GM12872 (cell line): ENCODE measurements at regions not wholly inside any gene's neighbourhood (a gene's known extent, or its start where the extent isn't known, plus 50 kb on each side); places are given as distances from the start of the nearest gene placed in this dataset.

Experiments
- CTCF ChIP-seq: IDR thresholded peaks from 3 replicates; pipeline ENCODE4 v1.5.1; 2011; ENCODE audit warnings: low read depth, mild to moderate bottlenecking, low read length, moderate library complexity; ENCODE audit not compliant: insufficient read depth

DNA sequence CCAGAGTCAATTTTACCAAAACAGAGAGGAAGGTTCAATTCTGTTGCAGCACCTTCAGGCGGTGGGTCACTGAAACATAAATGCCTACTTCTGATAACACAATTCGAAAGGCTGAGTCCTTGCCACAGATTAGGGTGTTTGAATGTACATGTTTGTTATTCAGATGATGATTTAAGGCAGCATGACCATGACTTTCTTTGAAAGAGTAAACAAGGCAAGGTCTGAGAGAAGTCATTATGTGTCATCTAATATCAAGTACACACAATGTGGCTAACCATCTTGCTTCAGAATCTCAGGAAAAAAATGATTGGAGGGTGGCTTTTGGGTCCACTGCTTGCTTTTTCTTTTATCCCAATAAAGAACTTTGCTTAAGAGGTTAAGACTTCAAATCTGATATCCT lies 457.5 kb downstream of the TAF11L14 start:
- TF ChIP-seq CTCF = no peak

- no peak for TF ChIP-seq CTCF
These were observed 460.8 kb downstream of the TAF11L14 start for GRCh38 chr5:18095061-18095460.

GRCh38 chr5:18097817-18098216 lies 463.6 kb downstream of the TAF11L14 start:
- TF ChIP-seq CTCF = no peak

DNA sequence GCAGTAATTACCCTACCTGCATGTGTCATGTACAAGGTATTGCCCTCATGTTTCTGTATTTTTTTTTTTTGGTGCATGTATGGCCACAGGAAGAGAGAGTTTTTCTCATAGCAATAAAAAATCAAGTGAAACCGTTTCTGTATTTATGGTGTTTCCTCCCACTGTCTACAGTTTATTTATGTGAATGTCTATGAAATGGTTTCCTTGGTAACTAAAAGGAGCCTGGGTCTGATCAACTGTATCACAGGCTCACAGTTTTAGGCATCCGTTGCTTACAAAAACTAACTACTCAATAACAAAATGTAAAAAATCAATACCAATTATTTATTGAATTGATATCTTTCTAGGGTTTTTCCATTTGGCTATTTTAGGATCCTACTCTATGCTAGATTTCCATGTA lies 464.4 kb downstream of the TAF11L14 start:
- TF ChIP-seq CTCF = no peak

- no peak for TF ChIP-seq CTCF
These were observed 465.0 kb downstream of the TAF11L14 start for GRCh38 chr5:18099261-18099660.

DNA sequence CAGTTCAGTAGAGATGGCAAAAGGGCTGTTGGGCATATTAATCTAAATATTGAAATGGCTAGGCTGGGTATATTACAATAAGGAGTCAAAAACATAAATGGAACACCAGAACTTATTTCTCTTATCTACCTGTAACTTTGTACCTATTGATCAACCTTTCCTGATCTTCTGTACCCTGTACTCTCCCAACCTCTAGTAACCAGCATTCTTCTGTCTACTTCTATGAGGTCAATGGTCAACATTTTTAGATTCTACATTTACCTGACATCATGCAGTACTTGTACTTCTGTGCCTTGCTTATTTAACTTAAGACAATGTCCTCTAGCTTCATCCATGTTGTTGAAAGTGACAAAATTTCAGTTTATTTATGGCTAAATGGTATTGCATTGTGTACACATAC lies 467.3 kb downstream of the TAF11L14 start:
- no peak for TF ChIP-seq CTCF

- TF ChIP-seq CTCF = no peak
These were observed 468.5 kb downstream of the TAF11L14 start for GRCh38 chr5:18102733-18103132.

- TF ChIP-seq CTCF = no peak
These were observed 471.2 kb downstream of the TAF11L14 start for GRCh38 chr5:18105449-18105848.
